ENCODE measurements at regions not wholly inside any gene's neighbourhood (a gene's known extent, or its start where the extent isn't known, plus 50 kb on each side); places are given as distances from the start of the nearest gene placed in this dataset.

- DNase-seq: no peak
Observed at GRCh38 chr3:18770800-18771199, 345.7 kb upstream of the SATB1 start.

- no peak for DNase-seq
Observed at GRCh38 chr3:18767756-18768303, 342.7 kb upstream of the SATB1 start.

GRCh38 chr3:18766974-18767373 lies 341.8 kb upstream of the SATB1 start:
- no peak for DNase-seq

- DNase-seq: no peak
Observed at GRCh38 chr3:18765662-18766061, 340.5 kb upstream of the SATB1 start.

GRCh38 chr3:18765161-18765560 lies 340.0 kb upstream of the SATB1 start:
- DNase-seq: no peak

- no peak for DNase-seq
Observed at GRCh38 chr3:18761530-18761929, 336.4 kb upstream of the SATB1 start.

GRCh38 chr3:18758047-18758704 lies 333.0 kb upstream of the SATB1 start:
- no peak for DNase-seq

GRCh38 chr3:18757476-18757875 lies 332.3 kb upstream of the SATB1 start:
- DNase-seq: no peak

- no peak for DNase-seq
Observed at GRCh38 chr3:18752273-18752934, 327.3 kb upstream of the SATB1 start.

GRCh38 chr3:18751514-18751913 lies 326.4 kb upstream of the SATB1 start:
- DNase-seq: no peak

GRCh38 chr3:18747383-18747782 lies 322.2 kb upstream of the SATB1 start:
- no peak for DNase-seq

- DNase-seq: no peak
Observed at GRCh38 chr3:18745472-18745871, 320.3 kb upstream of the SATB1 start.

- DNase-seq: no peak
Observed at GRCh38 chr3:18744472-18744871, 319.3 kb upstream of the SATB1 start.

GRCh38 chr3:18743761-18744160 lies 318.6 kb upstream of the SATB1 start:
- peak; percentile 39 for DNase-seq

GRCh38 chr3:18740631-18741583 lies 315.8 kb upstream of the SATB1 start:
- peak; percentile 73 for DNase-seq

- no peak for DNase-seq
Observed at GRCh38 chr3:18739099-18739433, 313.9 kb upstream of the SATB1 start.

GRCh38 chr3:18738393-18739098 lies 313.4 kb upstream of the SATB1 start:
- DNase-seq: no peak

GRCh38 chr3:18735005-18735404 lies 309.9 kb upstream of the SATB1 start:
- no peak for DNase-seq

GRCh38 chr3:18734309-18734708 lies 309.2 kb upstream of the SATB1 start:
- DNase-seq: no peak

- no peak for DNase-seq
Observed at GRCh38 chr3:18732474-18732873, 307.3 kb upstream of the SATB1 start.

- no peak for DNase-seq
Observed at GRCh38 chr3:18730491-18730890, 305.4 kb upstream of the SATB1 start.

GRCh38 chr3:18729671-18730070 lies 304.5 kb upstream of the SATB1 start:
- DNase-seq: no peak

All from activated CD4-positive, alpha-beta T cell treated with anti-CD3 and anti-CD28 coated beads for 48 hours (primary cell).